HG02642 (cell line): ENCODE measurements at regions not wholly inside any gene's neighbourhood (a gene's known extent, or its start where the extent isn't known, plus 50 kb on each side); places are given as distances from the start of the nearest gene placed in this dataset.

ENCODE experiments used
- ATAC-seq: cut with Tn5 transposase; IDR thresholded peaks from one replicate; pipeline ENCODE4 v1.9.1; 2021; ENCODE audit warnings: mild to moderate bottlenecking; ENCODE audit not compliant: unreplicated experiment, poor library complexity

GRCh38 chr6:90860822-90861601 lies 274.1 kb upstream of the MAP3K7 start:
- no peak for ATAC-seq

- no peak for ATAC-seq
These were observed 272.7 kb upstream of the MAP3K7 start for GRCh38 chr6:90859612-90860011.

- ATAC-seq = no peak
These were observed 272.2 kb upstream of the MAP3K7 start for GRCh38 chr6:90859056-90859455.

- ATAC-seq = no peak
These were observed 262.8 kb upstream of the MAP3K7 start for GRCh38 chr6:90849686-90850085.

- ATAC-seq = no peak
These were observed 260.0 kb upstream of the MAP3K7 start for GRCh38 chr6:90846824-90847223.

GRCh38 chr6:90835596-90836212 lies 248.8 kb upstream of the MAP3K7 start:
- no peak for ATAC-seq

GRCh38 chr6:90829311-90829710 lies 242.4 kb upstream of the MAP3K7 start:
- ATAC-seq = no peak

GRCh38 chr6:90820436-90820835 lies 233.6 kb upstream of the MAP3K7 start:
- ATAC-seq = no peak

- no peak for ATAC-seq
These were observed 232.6 kb upstream of the MAP3K7 start for GRCh38 chr6:90819483-90819882.

- no peak for ATAC-seq
These were observed 231.3 kb upstream of the MAP3K7 start for GRCh38 chr6:90818163-90818562.

- ATAC-seq = no peak
These were observed 229.9 kb upstream of the MAP3K7 start for GRCh38 chr6:90816764-90817163.

- ATAC-seq = no peak
These were observed 224.8 kb upstream of the MAP3K7 start for GRCh38 chr6:90811596-90812226.

GRCh38 chr6:90809035-90809434 lies 222.2 kb upstream of the MAP3K7 start:
- ATAC-seq = no peak

GRCh38 chr6:90807791-90808701 lies 221.2 kb upstream of the MAP3K7 start:
- no peak for ATAC-seq

GRCh38 chr6:90805619-90806155 lies 218.8 kb upstream of the MAP3K7 start:
- no peak for ATAC-seq

- ATAC-seq = no peak
These were observed 217.1 kb upstream of the MAP3K7 start for GRCh38 chr6:90803956-90804355.

GRCh38 chr6:90795078-90795477 lies 208.2 kb upstream of the MAP3K7 start:
- ATAC-seq = no peak

GRCh38 chr6:90793771-90794170 lies 206.9 kb upstream of the MAP3K7 start:
- ATAC-seq = no peak

- ATAC-seq = no peak
These were observed 203.8 kb upstream of the MAP3K7 start for GRCh38 chr6:90790696-90791095.

- no peak for ATAC-seq
These were observed 203.2 kb upstream of the MAP3K7 start for GRCh38 chr6:90790058-90790457.
